Parathyroid adenoma (tissue), 2 donors: ENCODE measurements at regions not wholly inside any gene's neighbourhood (a gene's known extent, or its start where the extent isn't known, plus 50 kb on each side); places are given as distances from the start of the nearest gene placed in this dataset.
"Not testable (repeated sequence)": the region's sequence is repeated elsewhere in the genome, so short reads cannot be mapped to it uniquely, and the experiment has no call there.

Experiments
- H2AFZ ChIP-seq: fragments of 300-600 bp; sonication (generic); one replicate; pipeline ENCODE4 v1.7.0; 2017; ENCODE audit warnings: antibody characterized with exemption, mild to moderate bottlenecking
- H3K27ac ChIP-seq: fragments of 300-600 bp; sonication (generic); one replicate; pipeline ENCODE4 v1.7.0; 2017
- H3K27me3 ChIP-seq: fragments of 300-600 bp; sonication (generic); one replicate; pipeline ENCODE4 v1.7.0; 2017; ENCODE audit warnings: low read length; ENCODE audit not compliant: control insufficient read depth, insufficient read depth
- H3K36me3 ChIP-seq: fragments of 300-600 bp; sonication (generic); one replicate; pipeline ENCODE4 v1.7.0; 2017; ENCODE audit warnings: low read length; ENCODE audit not compliant: control insufficient read depth, insufficient read depth
- H3K4me1 ChIP-seq: fragments of 300-600 bp; sonication (generic); one replicate; pipeline ENCODE4 v1.7.0; 2017; ENCODE audit warnings: control low read depth
- H3K4me2 ChIP-seq: fragments of 300-600 bp; sonication (generic); one replicate; pipeline ENCODE4 v1.7.0; 2017; ENCODE audit warnings: low read length
- H3K4me3 ChIP-seq: fragments of 300-600 bp; sonication (generic); one replicate; pipeline ENCODE4 v1.7.0; 2017; ENCODE audit warnings: low read depth, low read length
- H3K79me2 ChIP-seq: fragments of 300-600 bp; sonication (generic); one replicate; pipeline ENCODE4 v1.7.0; 2017; ENCODE audit warnings: control low read depth
- H3K9ac ChIP-seq: fragments of 300-600 bp; sonication (generic); one replicate; pipeline ENCODE4 v1.7.0; 2017; ENCODE audit warnings: mild to moderate bottlenecking
- H3K9me3 ChIP-seq: fragments of 300-600 bp; sonication (generic); one replicate; pipeline ENCODE4 v1.7.0; 2017; ENCODE audit warnings: low read length; ENCODE audit not compliant: control insufficient read depth
- TF ChIP-seq, protein P1 (sequence below): fragments of 300-600 bp; sonication (generic); IDR thresholded peaks from one replicate; pipeline ENCODE4 v1.7.0; 2017; ENCODE audit warnings: antibody characterized with exemption, mild to moderate bottlenecking
- donor health status: primary hyperparathyroidism.

DNA sequence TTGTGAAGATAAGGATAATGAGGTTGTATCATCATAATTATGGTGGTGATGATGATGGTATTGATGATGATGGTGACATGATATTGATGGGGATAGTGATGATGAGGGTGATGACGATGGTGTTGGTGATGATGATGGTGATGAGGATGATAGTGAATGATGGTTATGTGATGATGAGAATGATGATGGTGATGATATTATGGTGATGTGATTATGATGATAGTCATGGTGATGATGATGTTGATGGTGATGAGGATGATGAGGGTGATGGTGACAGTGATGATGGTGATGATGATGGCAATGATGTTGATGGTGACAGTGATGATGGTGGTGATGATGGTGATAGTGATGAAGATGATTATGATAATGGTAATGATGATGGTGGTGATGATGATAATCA, 299.9 kb upstream of the ADARB2 start:
- TF ChIP-seq, protein P1, sequence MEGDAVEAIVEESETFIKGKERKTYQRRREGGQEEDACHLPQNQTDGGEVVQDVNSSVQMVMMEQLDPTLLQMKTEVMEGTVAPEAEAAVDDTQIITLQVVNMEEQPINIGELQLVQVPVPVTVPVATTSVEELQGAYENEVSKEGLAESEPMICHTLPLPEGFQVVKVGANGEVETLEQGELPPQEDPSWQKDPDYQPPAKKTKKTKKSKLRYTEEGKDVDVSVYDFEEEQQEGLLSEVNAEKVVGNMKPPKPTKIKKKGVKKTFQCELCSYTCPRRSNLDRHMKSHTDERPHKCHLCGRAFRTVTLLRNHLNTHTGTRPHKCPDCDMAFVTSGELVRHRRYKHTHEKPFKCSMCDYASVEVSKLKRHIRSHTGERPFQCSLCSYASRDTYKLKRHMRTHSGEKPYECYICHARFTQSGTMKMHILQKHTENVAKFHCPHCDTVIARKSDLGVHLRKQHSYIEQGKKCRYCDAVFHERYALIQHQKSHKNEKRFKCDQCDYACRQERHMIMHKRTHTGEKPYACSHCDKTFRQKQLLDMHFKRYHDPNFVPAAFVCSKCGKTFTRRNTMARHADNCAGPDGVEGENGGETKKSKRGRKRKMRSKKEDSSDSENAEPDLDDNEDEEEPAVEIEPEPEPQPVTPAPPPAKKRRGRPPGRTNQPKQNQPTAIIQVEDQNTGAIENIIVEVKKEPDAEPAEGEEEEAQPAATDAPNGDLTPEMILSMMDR, result no peak
- Histone ChIP-seq H3K9me3 (no peaks in the 10 kb centered on the region), H3K36me3 (no peaks in the 10 kb centered on the region), H3K79me2 (no peaks in the 10 kb centered on the region), H2AFZ (no peak overlapping the region), H3K27ac (no peak overlapping the region), H3K4me3 (no peak overlapping the region), H3K9ac (no peak overlapping the region), H3K27me3 (no peaks in the 10 kb centered on the region), H3K4me1 (no peaks in the 10 kb centered on the region), H3K4me2 (no peak overlapping the region)

DNA sequence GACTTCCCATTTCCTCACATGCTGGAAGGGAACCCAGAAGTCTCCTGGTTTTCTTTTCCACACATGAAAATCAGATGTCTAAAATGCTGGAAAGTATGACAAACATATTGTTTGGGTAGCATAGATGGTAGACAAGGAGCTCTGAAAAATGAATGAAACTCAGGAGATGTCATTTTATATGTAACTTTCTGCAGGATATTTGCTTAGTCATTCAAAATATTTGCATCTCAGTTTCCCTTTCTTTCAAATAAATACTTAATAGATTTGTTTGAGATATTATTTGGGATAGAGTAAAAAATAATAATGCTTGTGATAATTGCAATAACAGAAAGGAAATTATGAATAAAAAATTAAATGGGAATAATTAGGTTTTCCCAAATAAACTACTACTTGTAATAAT, 298.9 kb upstream of the ADARB2 start:
- Histone ChIP-seq H3K27me3 (no peaks in the 10 kb centered on the region), H3K9ac (no peak overlapping the region), H3K4me3 (no peak overlapping the region), H2AFZ (no peak overlapping the region), H3K36me3 (no peaks in the 10 kb centered on the region), H3K9me3 (no peaks in the 10 kb centered on the region), H3K79me2 (no peaks in the 10 kb centered on the region), H3K27ac (no peak overlapping the region), H3K4me2 (no peak overlapping the region), H3K4me1 (no peaks in the 10 kb centered on the region)
- TF ChIP-seq, protein P1, result no peak

GRCh38 chr10:2030046-2030445, 292.7 kb upstream of the ADARB2 start:
- Histone ChIP-seq H3K4me3 (no peak overlapping the region), H3K27me3 (no peaks in the 10 kb centered on the region), H3K27ac (no peak overlapping the region), H2AFZ (no peak overlapping the region), H3K9me3 (no peaks in the 10 kb centered on the region), H3K4me1 (no peaks in the 10 kb centered on the region), H3K79me2 (no peaks in the 10 kb centered on the region), H3K9ac (no peak overlapping the region), H3K36me3 (no peaks in the 10 kb centered on the region), H3K4me2 (no peak overlapping the region)
- TF ChIP-seq, protein P1, result no peak

DNA sequence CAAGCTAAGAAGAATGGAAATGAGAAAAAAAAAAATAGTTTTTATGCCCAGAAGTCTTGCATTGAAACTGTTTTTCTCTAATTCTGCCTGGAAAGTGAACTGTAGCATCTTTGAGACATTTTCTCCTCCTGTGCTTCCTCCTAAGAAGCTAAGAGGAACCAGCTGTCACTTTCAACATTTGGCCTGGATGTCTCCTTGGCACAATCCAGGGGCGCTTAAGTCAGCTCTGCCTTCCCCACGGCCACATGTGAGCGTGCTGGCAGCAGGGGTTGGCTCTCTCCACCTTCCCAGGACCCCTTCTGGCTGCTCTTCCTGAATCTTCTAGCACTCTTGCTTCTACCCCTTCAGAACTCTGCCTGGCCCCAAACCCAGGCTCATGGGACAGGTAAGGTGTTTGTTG, 289.6 kb upstream of the ADARB2 start:
- H3K4me1 ChIP-seq, result no peaks in the 10 kb centered on the region
- H3K9me3 ChIP-seq, result no peaks in the 10 kb centered on the region
- no peaks in the 10 kb centered on the region for H3K79me2 ChIP-seq
- no peaks in the 10 kb centered on the region for H3K27me3 ChIP-seq
- TF ChIP-seq, protein P1, result no peak
- no peak overlapping the region for H3K9ac ChIP-seq
- no peak overlapping the region for H3K4me2 ChIP-seq
- H3K36me3 ChIP-seq, result no peaks in the 10 kb centered on the region
- no peak overlapping the region for H3K27ac ChIP-seq
- H3K4me3 ChIP-seq, result no peak overlapping the region
- no peak overlapping the region for H2AFZ ChIP-seq

GRCh38 chr10:2024750-2025149, 287.4 kb upstream of the ADARB2 start:
- not testable (repeated sequence) for H3K4me3 ChIP-seq, H3K79me2 ChIP-seq, H3K36me3 ChIP-seq, H3K4me1 ChIP-seq, H3K4me2 ChIP-seq, H2AFZ ChIP-seq, H3K9me3 ChIP-seq, H3K27ac ChIP-seq, H3K9ac ChIP-seq, H3K27me3 ChIP-seq
